ENCODE measurements at regions not wholly inside any gene's neighbourhood (a gene's known extent, or its start where the extent isn't known, plus 50 kb on each side); places are given as distances from the start of the nearest gene placed in this dataset.

- Histone ChIP-seq H3K9ac (replicated peaks; ENCODE audit: extremely low read depth, insufficient read depth, low read length) (no peak overlapping the region), H4K20me1 (replicated peaks; ENCODE audit: control insufficient read depth, extremely low read depth, insufficient read depth, low read length) (no peaks in the 10 kb centered on the region), H3K4me3 (replicated peaks in 1 of 3; ENCODE audit: insufficient read depth in 1 of 3, low read depth in 1 of 3, low read length in 3 of 3) (no peak overlapping the region), H3K9me3 (replicated peaks; ENCODE audit: control insufficient read depth, insufficient read depth, low read length) (no peaks in the 10 kb centered on the region), H3K9me1 (replicated peaks; ENCODE audit: control insufficient read depth, extremely low read depth, insufficient read depth, low read length) (no peaks in the 10 kb centered on the region), H3K4me2 (ENCODE audit: insufficient read depth, low read length) (no peak overlapping the region), H3K27ac (ENCODE audit: insufficient read depth, low read depth, low read length) (no peak overlapping the region), H3K36me3 (ENCODE audit: control insufficient read depth in 2 of 2, extremely low read depth in 1 of 2, insufficient read depth in 2 of 2, low read length in 2 of 2) (no peaks in the 10 kb centered on the region), H3K4me1 (ENCODE audit: control insufficient read depth, extremely low read depth, insufficient read depth, low read length) (no peaks in the 10 kb centered on the region), H2AFZ (ENCODE audit: low read depth, low read length) (no peak overlapping the region), H3K27me3 (ENCODE audit: control insufficient read depth in 2 of 2, insufficient read depth in 2 of 2, low read length in 2 of 2) (no peaks in the 10 kb centered on the region), H3K79me2 (ENCODE audit: control insufficient read depth, insufficient read depth, low read length) (no peaks in the 10 kb centered on the region)
- dilution Hi-C loops (cut with MboI; ENCODE audit: extremely low pct_ligation_motif_present, low sequenced_read_pairs) (no loop called here), intact Hi-C loops (cut with micrococcal nuclease) (no loop called here)
- BruUV-seq (replicated peaks) = no TSS peak
- no peak for FAIRE-seq
- DNase-seq (ENCODE audit: low read depth, low spot score) = no peak
- no peak for TF ChIP-seq MYC (IDR thresholded peaks at IDR 0.05; ENCODE audit: low read depth, low read length)
- no peak for TF ChIP-seq GATA2 (IDR thresholded peaks at IDR 0.05; ENCODE audit: insufficient read depth, insufficient read length, low read depth, low read length)
- no peak for TF ChIP-seq POLR2AphosphoS5 (IDR thresholded peaks at IDR 0.05; ENCODE audit: insufficient read depth, low read depth, low read length)
- TF ChIP-seq JUN (IDR thresholded peaks at IDR 0.05; ENCODE audit: borderline replicate concordance, insufficient read depth, insufficient read length, low read depth) = no peak
- TF ChIP-seq EZH2 (IDR thresholded peaks at IDR 0.05; ENCODE audit: borderline replicate concordance, low read depth, low read length, severe bottlenecking) = no peak
- no peak for TF ChIP-seq CTCF (IDR thresholded peaks at IDR 0.05; ENCODE audit: extremely low read depth in 1 of 2, insufficient read depth in 1 of 2, low read depth in 1 of 2, low read length in 2 of 2)
- TF ChIP-seq POLR2A (IDR thresholded peaks at IDR 0.05; ENCODE audit: low read depth, low read length) = no peak
- TF ChIP-seq MAX (IDR thresholded peaks at IDR 0.05; ENCODE audit: insufficient read depth, insufficient read length) = no peak
- TF ChIP-seq FOS (IDR thresholded peaks at IDR 0.05; ENCODE audit: borderline replicate concordance, insufficient read depth, low read length) = no peak
- CTCF ChIA-PET = interaction anchor here (0.9 kb wide), 1 partner anchor 9 kb away, joined by 3 read pairs; no protein-coding TSS in a partner anchor
- POLR2A ChIA-PET = no interaction called here
Observed at GRCh38 chr5:174326372-174326771, 280.9 kb downstream of the NSG2 start.
